Activated CD8-positive, alpha-beta memory T cell treated with anti-CD3 and anti-CD28 coated beads for 36 hours (primary cell): ENCODE measurements at regions not wholly inside any gene's neighbourhood (a gene's known extent, or its start where the extent isn't known, plus 50 kb on each side); places are given as distances from the start of the nearest gene placed in this dataset.
"Not testable (repeated sequence)": the region's sequence is repeated elsewhere in the genome, so short reads cannot be mapped to it uniquely, and the experiment has no call there.

ENCODE experiments used
- CTCF ChIA-PET: fragments of 350-600 bp; sonication (Branson Sonifier 250); formaldehyde crosslinking; loops from one replicate; lab custom pipeline; 2021; ENCODE audit warnings: antibody characterized with exemption; lab: Charles Lee
- POLR2A ChIA-PET: fragments of 350-600 bp; sonication (Branson Sonifier 250); formaldehyde crosslinking; loops from one replicate; lab custom pipeline; 2021; ENCODE audit warnings: antibody characterized with exemption; lab: Charles Lee

DNA sequence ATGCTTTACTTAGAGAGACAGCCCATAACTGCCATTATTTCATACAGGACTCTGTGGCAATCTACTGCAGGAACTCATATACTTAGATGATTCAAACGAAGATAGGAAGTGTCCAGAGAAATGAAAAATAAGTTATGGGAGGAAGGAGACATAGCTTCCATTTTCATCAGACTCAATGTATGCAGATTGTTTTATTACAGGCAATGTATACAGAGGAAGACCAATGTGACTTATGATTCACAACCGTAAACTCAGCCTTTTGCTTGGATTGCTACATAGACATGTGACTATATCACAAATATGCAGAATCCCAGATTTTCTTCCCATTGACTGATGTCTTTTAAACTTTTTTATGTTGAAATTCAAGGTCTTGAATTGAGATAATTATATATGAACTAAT lies 793.4 kb downstream of the SATB2 start:
- CTCF ChIA-PET: no interaction called here
- POLR2A ChIA-PET: no interaction called here

DNA sequence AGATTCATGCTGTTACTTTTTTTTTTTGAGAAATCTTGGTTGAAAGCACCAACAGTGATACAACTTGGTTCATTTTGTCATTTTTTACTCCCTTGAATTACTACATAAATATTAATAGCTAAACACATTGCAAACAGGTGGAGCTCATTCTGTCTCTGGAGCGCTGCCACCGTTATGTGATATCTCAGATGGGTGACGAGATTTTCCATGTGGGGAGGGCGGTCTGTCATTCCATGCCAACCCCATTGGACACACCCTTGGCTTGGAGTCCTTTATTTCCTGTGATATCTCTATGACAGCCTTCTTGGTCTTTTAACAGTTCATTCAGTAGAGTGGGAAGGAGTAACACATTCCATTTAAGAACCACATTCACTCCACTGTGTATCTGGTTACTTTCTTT lies 794.8 kb downstream of the SATB2 start:
- CTCF ChIA-PET: no interaction called here
- POLR2A ChIA-PET: no interaction called here

DNA sequence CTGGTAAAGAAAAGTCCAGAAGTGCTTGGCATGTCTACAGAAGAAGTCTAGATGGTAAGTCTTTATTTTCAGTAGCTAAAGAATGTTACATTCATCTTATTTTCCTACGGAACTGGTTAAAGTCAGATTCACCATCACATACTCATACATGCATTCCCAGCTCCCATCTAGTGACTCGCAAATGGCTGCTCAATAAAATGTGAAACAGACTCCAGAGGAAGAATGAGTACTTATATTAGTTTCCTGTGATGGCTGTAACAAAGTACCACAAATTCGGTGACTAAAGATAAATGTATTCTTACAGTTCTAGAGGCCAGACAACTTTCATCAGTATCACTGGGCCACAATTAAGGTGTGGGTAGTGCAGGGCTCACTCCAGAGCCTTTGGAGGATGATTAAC lies 797.2 kb downstream of the SATB2 start:
- POLR2A ChIA-PET: no interaction called here
- CTCF ChIA-PET: no interaction called here

DNA sequence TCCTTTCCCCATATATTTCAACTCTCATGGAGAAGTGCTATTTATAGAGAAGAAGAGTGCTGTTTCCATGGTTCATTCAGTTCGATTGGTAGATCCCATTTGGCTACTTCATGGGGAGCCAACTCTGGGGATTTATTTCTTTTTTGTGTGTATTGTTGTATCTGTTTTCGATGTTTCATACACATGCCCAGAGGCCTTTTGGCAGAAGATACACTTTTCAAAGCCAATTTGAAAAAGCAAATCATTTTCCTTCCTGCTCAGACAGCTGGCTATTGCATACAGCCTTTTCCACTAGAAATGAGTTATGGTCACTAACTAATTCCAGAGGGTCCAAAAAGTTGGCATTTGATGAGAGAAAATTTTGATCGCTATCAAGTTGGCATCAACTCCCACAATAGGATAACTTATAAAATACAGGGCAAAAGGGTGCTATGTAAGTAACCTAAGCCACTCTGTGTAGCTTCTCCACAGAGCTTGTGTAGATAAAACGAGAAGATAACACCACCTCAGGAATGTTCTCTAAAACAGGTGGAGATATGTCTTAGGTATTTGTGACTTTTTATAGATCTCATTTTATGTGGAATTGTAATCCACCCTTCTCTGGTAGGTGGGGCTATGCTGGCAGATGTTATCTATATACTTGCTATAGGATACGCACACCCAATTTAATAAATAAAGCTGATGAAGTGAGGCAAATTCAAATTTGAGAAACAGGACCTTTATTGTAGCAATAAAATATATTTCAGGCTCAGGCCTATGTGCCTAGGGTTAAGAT lies 798.5 kb downstream of the SATB2 start:
- ChIA-PET POLR2A (no interaction called here), CTCF (no interaction called here)

DNA sequence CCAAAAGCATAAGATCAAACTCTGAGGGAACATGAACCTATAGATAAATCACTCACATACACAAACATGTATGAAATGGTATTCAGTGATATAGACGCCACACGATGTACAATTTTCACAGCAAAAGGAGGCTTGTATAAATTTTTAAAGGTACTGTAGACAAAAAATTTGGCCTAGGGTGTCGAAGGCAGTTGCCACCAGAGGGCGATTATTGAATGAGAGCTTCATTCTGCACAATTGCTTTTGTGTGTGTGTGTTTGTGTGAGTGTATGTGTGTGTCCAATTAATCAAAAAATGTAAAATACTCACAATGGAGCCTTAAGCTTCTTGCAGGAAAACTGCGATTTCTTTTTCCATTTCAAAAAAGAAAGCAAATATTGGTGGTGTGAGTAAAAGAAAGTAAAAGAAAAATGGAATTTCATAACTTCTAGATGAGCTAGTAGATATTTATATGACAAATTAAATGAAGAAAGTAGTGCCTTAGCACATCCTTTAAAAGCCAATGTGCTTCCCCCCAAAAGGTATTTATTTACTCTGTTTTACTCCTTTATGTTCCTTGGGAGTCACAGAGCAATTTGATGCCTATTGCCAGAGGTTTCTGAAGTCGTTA lies 800.1 kb downstream of the SATB2 start:
- ChIA-PET POLR2A (no interaction called here), CTCF (no interaction called here)

DNA sequence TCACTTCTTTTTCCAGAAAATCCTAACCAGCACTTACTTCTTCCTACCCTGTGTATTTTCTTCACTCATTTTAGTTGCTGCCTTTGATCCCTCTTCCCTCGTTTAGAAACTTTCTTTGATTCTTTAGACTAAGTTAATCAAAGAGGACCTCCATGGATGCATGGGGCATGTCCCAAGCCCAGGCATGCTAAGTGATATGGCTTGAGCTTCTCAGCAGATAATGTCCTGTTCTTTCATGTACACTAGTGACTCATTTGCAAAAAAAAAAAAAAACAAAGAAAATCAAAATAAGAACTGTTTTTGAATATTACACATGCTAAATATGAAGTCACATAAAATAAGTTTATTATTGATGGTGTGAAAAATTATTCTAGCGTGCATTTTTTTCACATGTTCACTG lies 800.9 kb downstream of the SATB2 start:
- ChIA-PET POLR2A (no interaction called here), CTCF (no interaction called here)

DNA sequence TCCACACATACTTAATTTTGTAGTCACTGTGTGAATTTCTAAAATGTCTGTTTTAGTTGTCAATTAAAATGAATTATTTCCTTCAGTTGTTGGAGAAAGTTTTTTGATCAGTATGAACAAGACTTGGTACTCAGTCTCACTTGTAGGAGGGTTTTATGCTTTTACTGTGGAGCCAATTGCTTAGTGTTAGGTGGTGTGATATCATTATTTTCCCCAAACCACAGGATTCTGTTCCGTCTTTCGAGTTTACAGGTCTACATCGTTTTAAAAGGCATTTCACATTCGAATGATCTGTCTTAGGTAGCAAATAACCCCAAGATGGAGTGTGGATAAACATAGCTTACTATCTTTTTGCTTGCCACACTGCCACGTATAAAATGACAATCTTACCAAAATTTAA lies 803.1 kb downstream of the SATB2 start:
- ChIA-PET CTCF (no interaction called here), POLR2A (no interaction called here)

DNA sequence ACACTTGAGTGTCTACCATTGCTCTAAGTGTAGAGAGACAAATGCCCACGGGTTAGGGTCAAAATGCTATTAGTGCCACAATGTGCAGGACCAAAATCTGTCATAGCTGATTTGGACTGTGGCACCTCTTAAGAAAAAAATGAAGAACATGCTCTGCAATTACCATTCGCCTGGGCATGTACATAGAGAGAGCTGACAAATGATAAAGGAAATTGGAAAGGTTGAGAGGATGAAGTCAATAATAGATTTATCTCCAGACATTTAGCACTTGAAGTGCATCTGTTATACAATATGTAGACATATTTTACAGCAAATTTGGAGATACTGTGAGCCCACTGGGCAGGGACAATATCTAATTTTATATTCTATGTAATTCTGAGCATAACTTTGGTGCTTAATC lies 804.4 kb downstream of the SATB2 start:
- ChIA-PET CTCF (no interaction called here), POLR2A (no interaction called here)

DNA sequence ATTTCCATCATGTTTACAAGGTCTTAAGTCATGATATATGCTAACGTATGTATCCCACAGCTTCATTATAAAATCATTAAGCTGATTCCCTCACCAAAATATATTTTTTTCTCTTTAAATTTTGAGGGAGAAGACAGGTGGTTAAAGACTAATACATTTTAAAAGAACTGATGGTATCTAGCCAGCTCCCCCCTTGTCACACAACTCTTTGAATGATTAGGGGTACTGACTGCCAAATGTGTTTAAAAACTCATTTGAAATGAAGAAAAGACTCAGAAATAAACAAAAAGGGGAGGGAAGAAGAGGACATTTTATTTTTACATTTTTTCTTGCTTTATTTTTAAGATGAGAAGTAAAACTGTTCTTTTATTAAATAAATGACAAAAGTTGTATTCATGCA lies 805.3 kb downstream of the SATB2 start:
- ChIA-PET CTCF (no interaction called here), POLR2A (no interaction called here)

DNA sequence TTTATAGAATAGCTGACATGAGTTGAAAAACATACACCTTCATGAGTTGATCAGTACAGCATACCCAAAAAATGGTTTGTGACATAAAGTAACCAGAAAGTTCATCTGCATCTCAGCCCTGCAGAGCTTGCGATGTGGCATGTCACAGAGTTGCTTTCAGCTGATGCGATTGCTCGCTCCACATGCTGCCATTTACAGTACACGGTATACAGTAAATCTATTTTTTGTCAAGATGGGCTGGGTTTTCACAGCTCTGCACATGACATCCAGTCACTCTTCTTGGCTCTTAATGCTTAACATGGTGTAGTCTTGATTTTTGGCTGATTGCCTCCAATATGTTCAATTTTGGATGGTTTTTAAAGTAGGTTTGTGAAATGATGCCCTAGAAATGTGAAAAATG lies 811.9 kb downstream of the SATB2 start:
- ChIA-PET CTCF (no interaction called here), POLR2A (no interaction called here)

DNA sequence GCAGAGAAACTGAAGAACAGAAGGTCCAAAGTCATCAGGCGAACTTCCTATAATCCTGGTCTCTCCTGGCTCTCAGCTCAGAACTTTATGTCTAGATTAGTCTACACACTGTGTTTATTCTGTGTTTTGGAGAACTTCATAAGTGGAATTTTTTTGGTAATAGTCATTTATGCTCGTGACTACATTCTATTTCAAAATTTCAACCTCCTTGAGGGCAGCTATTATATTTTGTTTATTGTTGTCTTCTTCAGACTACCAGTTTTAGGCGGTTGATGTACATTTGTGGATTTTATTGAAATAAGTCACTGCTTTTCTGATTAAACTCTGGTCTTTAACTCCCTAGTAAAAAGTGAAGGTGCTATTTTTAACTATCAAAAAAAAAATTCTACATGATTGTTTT lies 816.6 kb downstream of the SATB2 start:
- POLR2A ChIA-PET: no interaction called here
- CTCF ChIA-PET: no interaction called here

DNA sequence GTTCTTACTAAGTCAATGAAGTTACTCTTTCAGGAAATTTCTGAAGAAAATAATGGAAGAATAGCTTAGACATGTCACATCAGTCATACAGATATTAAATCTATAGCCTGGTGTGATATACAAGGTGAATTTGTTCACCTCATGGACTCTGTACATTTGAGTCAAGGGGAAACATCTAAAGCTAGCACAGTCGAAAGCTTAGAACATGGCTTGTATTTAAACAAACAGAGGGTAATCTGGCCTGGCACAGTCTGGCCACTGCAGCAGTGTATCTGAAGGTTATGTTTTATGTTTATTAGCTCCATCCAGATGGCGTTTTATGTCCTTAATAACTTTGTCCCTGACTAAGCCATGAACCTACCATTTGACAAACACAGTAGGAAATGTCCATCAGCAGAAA lies 817.3 kb downstream of the SATB2 start:
- POLR2A ChIA-PET: no interaction called here
- CTCF ChIA-PET: no interaction called here

DNA sequence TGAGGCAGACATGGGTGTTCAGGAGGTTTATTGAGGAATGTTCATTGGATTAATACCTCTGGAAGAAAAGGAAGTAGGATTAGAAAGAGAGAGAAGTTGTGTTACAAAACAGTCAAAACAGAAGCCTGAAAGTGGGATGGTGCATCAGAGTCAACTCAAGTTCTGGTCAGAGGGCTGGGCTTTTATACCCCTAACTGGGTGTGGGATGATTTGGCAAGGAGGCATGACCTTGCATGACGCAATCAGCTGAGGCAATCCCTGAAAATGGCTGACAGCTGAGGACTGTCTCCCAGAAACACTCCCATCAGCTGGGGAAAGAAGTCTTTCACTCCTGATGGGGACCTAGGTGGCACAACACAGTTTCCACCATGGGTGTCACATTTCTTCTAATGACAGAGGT lies 818.2 kb downstream of the SATB2 start:
- ChIA-PET CTCF (no interaction called here), POLR2A (no interaction called here)

DNA sequence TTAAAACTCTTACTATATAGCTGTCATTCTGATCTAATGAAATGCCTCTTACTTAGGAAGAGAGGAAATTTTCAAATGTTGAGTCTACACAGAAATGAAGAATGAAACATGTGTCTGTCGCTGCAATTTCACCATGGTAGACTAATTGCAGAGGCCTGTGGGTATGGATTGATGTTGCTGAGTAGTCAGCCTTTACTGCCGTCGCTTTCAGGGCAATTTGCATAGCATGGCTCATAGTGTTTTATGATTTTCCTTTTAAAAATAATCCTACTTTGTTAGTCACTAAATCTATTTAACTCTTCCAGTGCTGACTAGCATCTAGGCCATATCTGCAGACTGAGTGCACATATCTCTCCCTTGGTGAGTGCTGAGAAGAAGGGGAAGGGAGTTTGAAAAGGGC lies 819.2 kb downstream of the SATB2 start:
- ChIA-PET POLR2A (no interaction called here), CTCF (no interaction called here)

DNA sequence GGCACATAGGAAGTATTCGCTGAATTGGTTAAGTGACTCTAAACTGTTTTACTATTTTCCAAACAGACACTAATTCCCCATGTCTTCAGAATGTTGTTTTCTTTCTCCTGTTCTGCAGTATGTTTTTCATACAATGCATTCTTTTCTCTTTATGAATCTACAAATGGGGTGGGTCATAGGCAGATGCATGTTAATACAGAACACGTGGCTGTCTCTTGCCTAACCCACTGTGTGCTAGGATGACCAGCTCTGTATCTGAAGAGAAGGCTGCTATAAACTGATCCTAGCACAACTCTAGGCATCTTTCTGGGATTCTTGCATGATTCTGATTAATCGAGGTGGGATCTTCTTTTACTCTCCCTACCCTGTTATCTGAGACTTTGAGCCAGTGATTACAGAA lies 826.0 kb downstream of the PLCL1 start:
- ChIA-PET CTCF (no interaction called here), POLR2A (no interaction called here)

DNA sequence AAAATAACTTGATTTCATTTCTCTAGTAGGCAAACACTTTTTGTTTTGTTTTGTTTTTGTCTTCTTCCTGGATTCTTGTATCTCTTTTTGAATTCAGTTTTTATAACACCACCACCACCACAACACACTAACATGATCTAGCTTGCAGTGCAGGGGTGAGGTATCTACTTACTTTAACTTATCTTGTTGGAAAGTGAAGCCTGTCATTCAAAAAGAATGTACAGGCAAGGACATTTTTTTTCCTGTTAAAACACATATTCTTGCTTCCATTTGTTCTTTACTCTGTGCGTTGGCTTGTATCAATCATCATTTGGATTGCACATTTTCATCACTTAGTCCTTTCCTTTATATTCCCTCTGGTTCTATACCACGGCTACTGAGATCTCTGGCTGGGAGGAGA lies 824.2 kb downstream of the PLCL1 start:
- CTCF ChIA-PET: no interaction called here
- POLR2A ChIA-PET: no interaction called here

DNA sequence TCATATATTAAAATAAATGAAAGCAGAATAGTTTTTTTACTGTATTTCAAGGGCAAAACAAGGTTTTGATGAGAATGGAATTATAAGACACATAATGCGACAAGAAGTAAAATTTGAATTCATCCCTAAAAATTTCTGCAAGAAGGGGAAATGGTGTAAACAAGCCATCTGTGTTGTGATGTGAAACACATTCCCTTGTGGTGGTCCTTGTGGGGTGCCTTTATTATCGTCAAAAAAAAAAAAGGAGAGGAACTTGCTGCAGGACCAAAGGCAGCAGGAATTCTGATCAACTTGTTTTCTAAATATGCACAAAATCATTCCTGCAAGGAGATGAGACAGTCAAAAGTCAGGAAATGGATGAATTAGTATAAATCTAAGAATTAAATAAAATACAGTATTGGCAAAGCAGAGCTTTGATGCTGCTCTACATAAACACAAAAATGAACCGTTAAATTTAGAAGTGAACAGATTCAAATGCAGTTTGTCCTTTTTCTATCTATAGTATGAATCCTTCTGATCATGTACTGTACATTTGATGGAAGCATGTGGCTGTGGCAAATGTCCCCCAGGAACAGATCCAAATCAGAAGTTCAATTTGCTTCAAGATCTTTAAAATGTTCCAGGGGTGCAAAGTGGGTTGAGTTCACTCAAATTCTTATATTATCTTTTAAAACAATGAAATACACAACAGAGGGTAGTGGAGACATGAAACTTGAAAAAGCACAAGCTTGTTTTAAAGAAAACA lies 818.8 kb downstream of the PLCL1 start:
- ChIA-PET CTCF (no interaction called here), POLR2A (no interaction called here)

DNA sequence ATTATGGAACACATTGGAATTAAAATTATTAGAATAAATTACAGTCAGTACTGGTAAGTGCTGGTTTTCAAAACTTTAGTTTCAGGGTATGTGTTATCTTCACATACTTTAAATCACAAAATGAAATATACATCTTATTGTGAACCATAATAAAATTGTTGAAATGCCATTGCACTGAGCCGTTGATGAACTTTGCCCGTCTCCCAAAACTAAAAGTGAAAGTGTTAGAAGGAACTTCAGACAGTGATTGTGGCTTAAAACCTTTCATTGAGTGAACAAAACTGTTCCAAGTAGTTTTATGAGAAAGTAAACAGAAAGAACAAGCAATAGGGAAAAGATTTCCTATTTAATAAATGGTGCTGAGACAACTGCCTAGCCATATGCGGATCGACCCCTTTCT lies 811.6 kb downstream of the PLCL1 start:
- CTCF ChIA-PET: no interaction called here
- POLR2A ChIA-PET: no interaction called here

DNA sequence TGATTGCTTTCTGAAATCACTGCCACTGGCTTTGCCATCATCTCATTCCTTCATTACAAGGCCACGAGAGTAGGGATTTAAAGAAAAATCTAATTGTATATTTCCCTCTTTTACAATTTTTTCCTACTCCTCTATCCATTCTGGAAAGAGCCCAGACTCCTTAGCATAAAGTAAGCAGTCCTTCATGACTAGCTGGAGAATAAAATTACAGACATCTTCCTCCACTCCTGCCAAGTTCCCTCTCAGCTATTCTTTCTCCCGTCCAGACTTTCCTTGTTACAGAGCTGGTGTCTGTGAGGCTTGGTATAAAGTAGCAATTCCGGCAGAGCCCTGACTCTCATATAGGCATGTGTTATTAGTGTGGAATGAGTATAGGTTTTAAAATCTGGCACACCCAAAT lies 806.8 kb downstream of the PLCL1 start:
- POLR2A ChIA-PET: no interaction called here
- CTCF ChIA-PET: no interaction called here

DNA sequence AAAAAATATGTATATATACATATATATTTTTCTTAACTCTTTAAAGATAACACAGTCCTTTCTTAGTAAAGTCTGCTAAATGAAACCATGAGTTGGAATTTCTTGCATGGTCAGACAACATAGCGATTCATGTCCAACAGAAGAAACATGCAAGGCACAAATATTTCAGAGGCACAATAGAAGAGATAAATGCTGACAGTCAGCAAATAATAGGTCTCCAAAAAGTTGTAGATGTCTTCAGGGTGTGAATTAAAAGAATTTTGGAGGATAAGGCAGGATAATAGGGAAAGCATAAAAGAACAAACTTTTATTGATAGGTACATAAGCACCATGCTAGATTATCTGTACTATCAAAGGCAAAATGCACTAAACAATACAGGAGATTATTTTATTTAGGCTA lies 800.2 kb downstream of the PLCL1 start:
- ChIA-PET POLR2A (no interaction called here), CTCF (no interaction called here)

DNA sequence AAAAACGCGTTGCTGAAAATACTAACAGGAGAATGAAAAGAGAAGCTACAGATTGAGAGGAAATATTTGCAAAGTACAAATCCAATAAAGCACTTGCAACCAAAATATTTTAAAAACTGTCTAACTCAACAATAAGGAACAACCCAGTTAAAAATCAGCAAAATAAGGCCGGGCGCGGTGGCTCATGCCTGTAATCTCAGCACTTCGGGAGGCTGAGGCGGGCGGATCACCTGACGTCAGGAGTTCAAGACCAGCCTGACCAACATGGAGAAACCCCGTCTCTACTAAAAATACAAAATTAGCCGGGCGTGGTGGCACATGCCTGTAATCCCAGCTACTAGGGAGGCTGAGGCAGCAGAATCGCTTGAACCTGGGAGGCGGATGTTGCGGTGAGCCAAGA lies 798.6 kb downstream of the PLCL1 start:
- CTCF ChIA-PET: interaction anchor here (0.7 kb wide), 1 partner anchor 1117 kb away, joined by 3 read pairs; no protein-coding TSS in a partner anchor
- POLR2A ChIA-PET: not testable (repeated sequence)
